Immature natural killer cell (primary cell): ENCODE measurements at regions not wholly inside any gene's neighbourhood (a gene's known extent, or its start where the extent isn't known, plus 50 kb on each side); places are given as distances from the start of the nearest gene placed in this dataset.
A peak's percentile ranks its signal among the peaks of the same experiment; 100 is the strongest.

Experiments used
- DNase-seq, 3 donors: peaks; one replicate each; pipeline ENCODE4 v3.0.0; 2022; ENCODE audit warnings: mixed read lengths in 1 of 3
- H3K27ac Mint-ChIP-seq, 6 donors: one replicate each; pipeline ENCODE4 v1.8.0; 2020; ENCODE audit warnings: mixed read lengths in 6 of 6, mild to moderate bottlenecking in 5 of 6, inconsistent platforms in 4 of 6, moderate library complexity in 3 of 6
- H3K27me3 Mint-ChIP-seq, 3 donors: one replicate each; pipeline ENCODE4 v1.8.0; 2020 to 2021; ENCODE audit warnings: low read depth in 3 of 3, mild to moderate bottlenecking in 3 of 3, mixed read lengths in 3 of 3, moderate library complexity in 3 of 3, inconsistent platforms in 1 of 3
- H3K36me3 Mint-ChIP-seq, 3 donors: one replicate each; pipeline ENCODE4 v1.8.0; 2020; ENCODE audit warnings: mixed read lengths in 3 of 3, inconsistent platforms in 2 of 3, mild to moderate bottlenecking in 2 of 3
- H3K4me1 Mint-ChIP-seq, 2 donors: one replicate each; pipeline ENCODE4 v1.8.0; 2020; ENCODE audit warnings: inconsistent platforms in 2 of 2, mild to moderate bottlenecking in 2 of 2, mixed read lengths in 2 of 2, moderate library complexity in 1 of 2
- H3K4me3 Mint-ChIP-seq, 5 donors: one replicate each; pipeline ENCODE4 v1.8.0; 2020; ENCODE audit warnings: mild to moderate bottlenecking in 5 of 5, mixed read lengths in 5 of 5, inconsistent platforms in 3 of 5, moderate library complexity in 3 of 5
- H3K9me3 Mint-ChIP-seq, 6 donors: one replicate each; pipeline ENCODE4 v1.8.0; 2020; ENCODE audit warnings: mild to moderate bottlenecking in 6 of 6, mixed read lengths in 6 of 6, inconsistent platforms in 4 of 6, moderate library complexity in 3 of 6

DNA sequence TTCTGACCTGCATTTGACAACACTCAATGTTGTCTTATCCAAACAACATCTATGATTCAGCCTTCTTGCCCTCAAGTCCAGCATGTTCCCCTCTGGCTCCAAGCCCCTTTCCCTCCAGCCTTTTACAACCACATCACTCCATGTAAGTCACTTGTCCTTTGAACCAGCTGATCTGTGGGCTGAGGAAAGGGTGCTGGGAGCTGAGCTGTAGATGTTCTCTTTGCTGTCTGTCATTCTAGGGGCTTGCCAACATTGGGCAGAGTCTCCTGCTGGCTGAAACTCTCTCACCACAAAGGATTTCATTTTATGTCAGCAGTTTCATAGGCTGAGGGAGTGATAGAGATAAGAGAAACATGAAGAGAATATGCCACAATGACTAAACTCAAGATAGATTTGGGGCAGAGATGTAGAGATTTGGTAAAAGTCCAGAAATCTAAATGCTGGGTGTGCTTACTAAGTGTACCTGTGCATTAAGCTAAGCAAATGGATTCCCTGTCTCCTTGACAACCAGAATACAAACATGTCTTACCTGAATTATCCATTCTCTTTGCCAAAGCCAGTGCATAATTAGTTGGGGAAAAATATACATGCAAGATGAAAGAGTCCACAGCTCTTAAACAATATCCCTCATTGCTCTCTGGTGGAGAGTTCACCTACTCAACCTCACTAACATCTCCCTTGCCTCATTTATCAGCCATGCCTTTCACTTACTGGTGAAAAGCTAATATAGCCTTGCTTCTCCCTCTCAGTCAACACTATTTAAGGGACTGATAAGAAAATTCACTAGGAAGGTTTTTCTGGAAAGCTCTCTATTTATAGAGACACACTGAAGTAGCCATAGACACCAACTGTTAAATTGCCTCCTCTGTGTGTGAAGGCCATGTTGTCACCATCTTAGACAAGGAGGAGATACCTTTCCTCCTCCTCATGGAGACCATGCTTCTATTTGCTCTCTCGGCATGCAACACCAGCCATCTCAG lies 175.5 kb upstream of the SERP2 start:
- Mint-ChIP-seq H3K4me1 (peaks cover 1 to 15% of the 10 kb centered on the region in 2 donors), H3K27me3 (peaks cover 0 to 4% (median 2%) of the 10 kb centered on the region in 3 donors), H3K27ac (peak overlapping the region in 1 of 6 donors; percentile 42), H3K4me3 (no peak overlapping the region), H3K36me3 (no peaks in the 10 kb centered on the region), H3K9me3 (no peaks in the 10 kb centered on the region)
- no peak for DNase-seq

DNA sequence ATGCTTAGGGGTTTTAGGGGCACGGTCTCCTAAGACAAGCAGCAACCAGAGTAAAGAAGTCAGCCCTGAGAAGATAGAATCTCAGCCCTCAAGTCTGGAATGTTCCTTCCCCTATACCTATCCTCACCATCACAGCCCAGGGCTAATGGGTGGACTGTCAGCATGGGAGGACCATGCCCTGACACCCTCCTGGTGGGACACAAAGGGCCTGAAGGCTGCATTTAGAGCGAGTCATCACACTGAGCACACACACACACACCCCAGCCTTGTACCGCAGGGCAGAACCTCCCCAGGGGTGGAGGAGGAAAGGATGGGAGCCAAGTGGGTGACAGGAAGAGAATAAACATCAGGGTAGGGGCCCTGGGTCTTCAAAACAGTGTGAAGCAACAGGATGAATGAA lies 174.8 kb upstream of the SERP2 start:
- H3K9me3 Mint-ChIP-seq, result no peaks in the 10 kb centered on the region
- H3K27me3 Mint-ChIP-seq, result peaks cover 0 to 3% (median 2%) of the 10 kb centered on the region in 3 donors
- no peak overlapping the region for H3K4me3 Mint-ChIP-seq
- H3K4me1 Mint-ChIP-seq, result peaks cover 1 to 15% of the 10 kb centered on the region in 2 donors
- H3K27ac Mint-ChIP-seq, result no peak overlapping the region
- no peak for DNase-seq
- H3K36me3 Mint-ChIP-seq, result no peaks in the 10 kb centered on the region

GRCh38 chr13:44199627-44200207 lies 173.9 kb upstream of the SERP2 start:
- H3K27ac Mint-ChIP-seq, result no peak overlapping the region
- H3K9me3 Mint-ChIP-seq, result no peaks in the 10 kb centered on the region
- DNase-seq, result no peak
- peaks cover 0 to 2% (median 2%) of the 10 kb centered on the region in 3 donors for H3K27me3 Mint-ChIP-seq
- H3K36me3 Mint-ChIP-seq, result no peaks in the 10 kb centered on the region
- peaks cover 1 to 15% of the 10 kb centered on the region in 2 donors for H3K4me1 Mint-ChIP-seq
- H3K4me3 Mint-ChIP-seq, result no peak overlapping the region

DNA sequence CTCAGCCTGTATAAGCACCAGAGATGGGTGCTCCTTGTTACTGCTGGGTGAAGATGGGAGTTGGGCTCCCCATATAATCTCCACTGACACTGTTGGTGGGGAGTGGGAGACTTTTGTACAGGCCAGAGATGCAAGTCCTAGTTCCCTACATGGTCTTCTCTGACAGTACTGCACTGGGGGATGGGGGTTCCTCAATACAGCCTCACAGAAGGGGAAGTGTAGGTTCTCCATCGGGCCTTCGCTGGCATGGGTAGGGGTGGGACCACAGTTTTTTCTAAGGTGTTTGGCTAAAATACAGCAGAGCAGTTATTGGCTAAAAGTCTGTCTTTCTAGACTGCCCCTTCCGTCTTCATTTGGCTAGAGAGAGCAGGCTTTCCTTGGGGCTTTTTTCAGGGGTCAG lies 167.2 kb upstream of the SERP2 start:
- no peak overlapping the region for H3K27ac Mint-ChIP-seq
- H3K4me1 Mint-ChIP-seq, result no peaks in the 10 kb centered on the region
- DNase-seq, result no peak
- H3K27me3 Mint-ChIP-seq, result peaks cover 2 to 7% (median 2%) of the 10 kb centered on the region in 3 donors
- peaks cover 0 to 4% (median 0%) of the 10 kb centered on the region in 3 donors for H3K36me3 Mint-ChIP-seq
- no peaks in the 10 kb centered on the region for H3K9me3 Mint-ChIP-seq
- H3K4me3 Mint-ChIP-seq, result no peak overlapping the region

DNA sequence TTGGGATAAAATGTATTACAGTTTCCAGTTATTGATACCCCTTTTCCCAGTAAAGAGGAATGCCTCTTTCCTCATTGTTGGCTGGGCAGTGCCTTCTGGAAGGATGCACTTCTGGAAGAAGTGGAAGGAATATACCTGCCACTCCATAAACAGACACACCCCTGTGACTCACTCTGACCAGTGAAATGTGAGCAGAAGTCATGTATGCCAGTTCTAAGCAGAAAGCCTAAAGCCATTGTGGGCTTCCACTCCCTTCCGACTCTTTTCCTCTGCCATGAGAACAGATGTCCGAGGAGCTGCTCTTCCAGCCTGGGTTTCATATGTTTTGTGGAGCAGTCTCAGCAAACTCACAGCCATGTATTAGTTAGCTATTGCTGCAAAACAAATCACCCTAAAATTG lies 166.1 kb upstream of the SERP2 start:
- H3K27ac Mint-ChIP-seq, result no peak overlapping the region
- H3K4me1 Mint-ChIP-seq, result no peaks in the 10 kb centered on the region
- no peak for DNase-seq
- peaks cover 0 to 4% (median 0%) of the 10 kb centered on the region in 3 donors for H3K36me3 Mint-ChIP-seq
- no peaks in the 10 kb centered on the region for H3K9me3 Mint-ChIP-seq
- peaks cover 2 to 7% (median 2%) of the 10 kb centered on the region in 3 donors for H3K27me3 Mint-ChIP-seq
- no peak overlapping the region for H3K4me3 Mint-ChIP-seq

GRCh38 chr13:44210525-44210924 lies 163.1 kb upstream of the SERP2 start:
- Mint-ChIP-seq H3K27ac (no peak overlapping the region), H3K36me3 (peaks cover 0 to 3% (median 0%) of the 10 kb centered on the region in 3 donors), H3K4me1 (no peaks in the 10 kb centered on the region), H3K9me3 (no peaks in the 10 kb centered on the region), H3K27me3 (peaks cover 2 to 7% (median 2%) of the 10 kb centered on the region in 3 donors), H3K4me3 (no peak overlapping the region)
- no peak for DNase-seq

DNA sequence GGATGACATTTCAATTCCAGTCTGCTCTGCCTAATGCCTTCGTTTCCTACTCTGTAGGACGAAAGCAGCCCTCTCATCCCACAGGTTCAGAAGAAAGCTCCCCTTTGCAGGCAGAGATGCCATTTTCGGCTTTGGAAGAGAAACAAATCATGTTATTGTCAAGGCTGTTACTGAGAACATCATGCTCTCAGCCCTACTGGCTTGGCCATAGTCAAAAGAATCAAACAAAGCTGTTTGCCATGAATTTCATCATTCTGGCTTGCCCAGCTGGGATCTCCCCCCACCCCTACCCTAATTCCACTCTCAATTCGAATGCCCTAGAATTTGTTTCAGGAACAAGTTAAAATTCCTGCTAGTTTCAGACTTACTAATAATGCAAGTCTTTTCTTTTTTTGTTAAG lies 162.3 kb upstream of the SERP2 start:
- no peak for DNase-seq
- H3K27me3 Mint-ChIP-seq, result peaks cover under 1 to 5% (median 2%) of the 10 kb centered on the region in 3 donors
- no peaks in the 10 kb centered on the region for H3K36me3 Mint-ChIP-seq
- no peak overlapping the region for H3K4me3 Mint-ChIP-seq
- H3K9me3 Mint-ChIP-seq, result no peaks in the 10 kb centered on the region
- no peak overlapping the region for H3K27ac Mint-ChIP-seq
- no peaks in the 10 kb centered on the region for H3K4me1 Mint-ChIP-seq

GRCh38 chr13:44211704-44212346 lies 161.8 kb upstream of the SERP2 start:
- no peak overlapping the region for H3K4me3 Mint-ChIP-seq

DNA sequence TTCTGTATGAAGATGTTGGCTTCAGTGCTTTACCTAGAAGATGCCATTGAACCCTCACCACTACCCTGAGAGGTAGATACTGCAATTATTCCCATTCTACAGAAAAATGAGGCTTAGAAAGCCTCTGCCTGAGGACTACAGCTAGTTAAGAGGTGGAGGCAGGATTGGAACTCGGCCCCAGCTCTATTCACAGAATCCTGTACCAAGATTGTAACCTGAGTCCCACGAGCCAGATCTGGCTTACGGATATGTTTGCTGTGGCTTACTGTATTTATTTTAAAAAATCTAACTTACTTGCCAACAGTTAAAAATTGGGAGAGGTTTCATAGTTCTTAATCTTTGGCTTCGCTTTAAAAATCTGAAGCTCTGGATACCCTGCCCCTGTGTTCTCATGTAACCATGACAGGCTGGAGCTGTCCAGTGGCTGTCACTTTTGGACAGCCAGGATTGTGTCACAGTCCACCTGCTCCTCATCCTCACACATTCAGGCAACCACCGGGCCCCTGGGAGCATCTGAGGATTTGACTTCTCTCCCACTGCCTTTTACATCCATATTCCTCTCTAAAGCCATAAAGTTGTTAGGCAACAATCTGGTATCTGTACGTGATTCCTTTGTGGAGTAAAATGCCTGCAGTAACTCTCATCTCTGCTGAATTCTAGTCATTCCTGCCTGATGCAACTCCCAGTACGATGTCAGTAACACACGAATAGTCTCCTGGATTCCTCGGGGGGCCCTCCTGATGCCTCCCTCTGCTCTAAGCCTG lies 160.8 kb upstream of the SERP2 start:
- no peaks in the 10 kb centered on the region for H3K36me3 Mint-ChIP-seq

More at GRCh38 chr13:44211704-44212346, 161.8 kb upstream of the SERP2 start:
- DNase-seq, result no peak
- H3K4me1 Mint-ChIP-seq, result no peaks in the 10 kb centered on the region
- H3K9me3 Mint-ChIP-seq, result no peaks in the 10 kb centered on the region
- peaks cover 0 to 5% (median 2%) of the 10 kb centered on the region in 3 donors for H3K27me3 Mint-ChIP-seq
- H3K27ac Mint-ChIP-seq, result no peak overlapping the region
- no peaks in the 10 kb centered on the region for H3K36me3 Mint-ChIP-seq

DNA sequence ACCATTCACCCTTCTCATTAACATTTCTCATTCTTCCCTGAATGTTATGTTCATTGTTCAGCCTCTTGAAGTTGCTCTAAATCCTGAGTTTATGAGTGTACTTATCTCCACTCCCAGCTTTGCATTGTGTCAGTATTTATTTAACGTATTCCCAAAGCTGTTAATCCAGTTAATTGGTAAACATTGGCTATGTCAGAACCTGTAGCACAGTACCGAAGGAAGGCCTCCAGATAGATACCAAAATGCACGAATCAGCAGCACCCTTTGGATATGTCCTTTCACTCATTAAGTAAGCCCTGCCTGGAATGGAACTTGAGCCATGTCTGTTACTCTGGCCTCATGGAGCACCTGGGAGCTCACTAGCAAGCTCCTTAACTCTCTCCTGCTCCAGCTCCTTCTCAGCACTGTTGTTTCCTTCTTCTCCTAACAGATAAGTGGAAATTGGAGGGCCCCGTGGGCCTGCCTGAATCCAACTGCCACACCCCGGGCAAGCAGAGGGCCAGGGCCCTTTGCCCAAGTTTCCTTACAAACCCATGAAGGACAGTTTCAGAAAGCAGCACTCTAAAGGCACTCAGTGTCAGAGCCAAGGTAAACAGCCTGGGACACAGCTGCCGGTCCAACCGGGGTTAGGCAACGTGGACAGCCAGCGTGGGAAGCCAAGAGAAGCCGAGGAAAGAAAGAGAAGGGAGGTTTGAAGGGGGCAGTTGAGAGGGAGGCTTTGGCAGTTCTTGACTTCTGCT lies 155.0 kb upstream of the SERP2 start:
- Mint-ChIP-seq H3K27me3 (peaks cover 0 to 1% (median 0%) of the 10 kb centered on the region in 3 donors), H3K9me3 (no peaks in the 10 kb centered on the region), H3K4me1 (no peaks in the 10 kb centered on the region), H3K36me3 (no peaks in the 10 kb centered on the region), H3K4me3 (no peak overlapping the region), H3K27ac (no peak overlapping the region)
- DNase-seq, result no peak

More for the DNA sequence above, 160.8 kb upstream of the SERP2 start:
- DNase-seq, result no peak
- H3K27me3 Mint-ChIP-seq, result peaks cover 0 to 2% (median 0%) of the 10 kb centered on the region in 3 donors
- no peak overlapping the region for H3K4me3 Mint-ChIP-seq
- H3K27ac Mint-ChIP-seq, result no peak overlapping the region
- no peaks in the 10 kb centered on the region for H3K9me3 Mint-ChIP-seq
- H3K4me1 Mint-ChIP-seq, result no peaks in the 10 kb centered on the region

DNA sequence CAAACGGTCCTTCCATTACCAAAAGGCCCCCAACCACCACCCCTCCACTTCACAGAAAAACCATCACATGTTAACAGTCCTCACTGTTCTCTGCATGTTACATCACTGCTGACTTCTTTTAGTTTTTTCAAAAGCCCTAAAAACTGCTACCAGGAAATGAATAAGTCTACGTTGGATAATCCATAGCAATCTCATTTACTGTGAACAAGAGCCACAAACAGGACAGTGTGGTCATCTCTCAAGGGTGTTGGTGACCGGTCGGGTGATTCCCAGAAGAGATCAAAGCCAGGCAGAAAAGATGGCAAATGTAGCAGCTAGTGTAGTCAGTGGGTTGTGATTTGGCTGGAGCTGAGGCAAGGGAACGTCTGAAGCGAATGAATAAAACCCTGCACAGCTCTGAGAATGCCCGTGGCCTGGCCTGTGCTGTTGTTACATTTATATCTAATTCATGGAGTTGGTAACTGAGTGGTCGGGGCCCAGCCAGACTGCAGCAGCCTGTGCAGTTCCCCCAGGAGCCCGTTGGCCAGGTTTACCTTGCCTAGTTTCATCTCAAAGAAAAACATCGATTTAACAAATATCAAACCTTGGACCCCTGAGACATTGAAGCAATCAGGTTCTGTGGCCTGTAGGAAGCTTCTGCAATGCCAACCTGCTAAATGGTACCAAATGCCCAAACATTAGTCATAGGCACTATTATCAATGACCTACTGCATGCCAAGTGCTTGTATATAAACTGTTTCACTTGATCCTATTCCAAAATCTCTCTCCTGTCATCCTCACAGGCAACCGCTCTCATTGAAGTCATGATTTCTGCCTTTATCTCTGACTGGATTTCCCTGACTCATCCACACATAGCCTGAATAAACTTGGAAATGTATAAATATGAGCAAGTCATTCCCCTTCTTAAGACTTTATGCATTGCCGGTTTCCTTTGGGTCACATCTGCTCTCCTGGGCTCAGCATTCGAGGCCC lies 153.8 kb upstream of the SERP2 start:
- H3K4me1 Mint-ChIP-seq, result no peaks in the 10 kb centered on the region
- H3K27me3 Mint-ChIP-seq, result peaks cover 0 to 1% (median 0%) of the 10 kb centered on the region in 3 donors
- H3K36me3 Mint-ChIP-seq, result no peaks in the 10 kb centered on the region
- H3K4me3 Mint-ChIP-seq, result no peak overlapping the region
- H3K27ac Mint-ChIP-seq, result no peak overlapping the region
- H3K9me3 Mint-ChIP-seq, result no peaks in the 10 kb centered on the region
- no peak for DNase-seq

GRCh38 chr13:44220948-44221347 lies 152.7 kb upstream of the SERP2 start:
- Mint-ChIP-seq H3K27me3 (peaks cover 0 to 1% (median 0%) of the 10 kb centered on the region in 3 donors), H3K4me3 (no peak overlapping the region), H3K9me3 (no peaks in the 10 kb centered on the region), H3K4me1 (no peaks in the 10 kb centered on the region), H3K36me3 (no peaks in the 10 kb centered on the region), H3K27ac (no peak overlapping the region)
- DNase-seq, result no peak
